ENCODE measurements at regions not wholly inside any gene's neighbourhood (a gene's known extent, or its start where the extent isn't known, plus 50 kb on each side); places are given as distances from the start of the nearest gene placed in this dataset.

DNA sequence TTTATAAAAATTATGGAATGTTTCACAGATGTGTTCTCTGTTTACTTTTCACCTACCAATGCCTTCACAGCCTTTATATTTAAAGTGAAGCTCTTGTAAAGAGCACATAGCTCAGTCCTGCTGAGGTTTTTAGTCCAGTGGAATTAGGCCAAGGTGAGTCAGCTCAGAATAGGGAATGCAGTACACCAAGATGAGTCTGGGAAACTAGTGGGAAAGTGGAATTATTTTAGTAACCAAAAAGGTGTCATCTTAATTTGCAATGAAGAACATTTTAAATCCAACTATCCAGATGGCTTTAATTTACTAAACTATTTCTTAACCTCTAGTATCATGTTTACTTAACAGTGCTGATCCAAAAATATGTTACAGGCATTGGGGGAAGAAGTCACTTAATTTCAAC is 236.3 kb upstream of the CTBP2 start:
- no peaks in the 10 kb centered on the region for H3K36me3 Mint-ChIP-seq
- H3K4me1 Mint-ChIP-seq (ENCODE audit: unreplicated experiment) = peaks cover 20% of the 10 kb centered on the region
- peaks cover 3% of the 10 kb centered on the region for H3K27me3 Mint-ChIP-seq
- no peaks in the 10 kb centered on the region for H3K9me3 Mint-ChIP-seq
- no peak for DNase-seq (ENCODE audit: extremely low spot score, unreplicated experiment)
- no peak overlapping the region for H3K4me3 Mint-ChIP-seq
- no peak overlapping the region for H3K27ac Mint-ChIP-seq
- TF ChIP-seq, protein P1, sequence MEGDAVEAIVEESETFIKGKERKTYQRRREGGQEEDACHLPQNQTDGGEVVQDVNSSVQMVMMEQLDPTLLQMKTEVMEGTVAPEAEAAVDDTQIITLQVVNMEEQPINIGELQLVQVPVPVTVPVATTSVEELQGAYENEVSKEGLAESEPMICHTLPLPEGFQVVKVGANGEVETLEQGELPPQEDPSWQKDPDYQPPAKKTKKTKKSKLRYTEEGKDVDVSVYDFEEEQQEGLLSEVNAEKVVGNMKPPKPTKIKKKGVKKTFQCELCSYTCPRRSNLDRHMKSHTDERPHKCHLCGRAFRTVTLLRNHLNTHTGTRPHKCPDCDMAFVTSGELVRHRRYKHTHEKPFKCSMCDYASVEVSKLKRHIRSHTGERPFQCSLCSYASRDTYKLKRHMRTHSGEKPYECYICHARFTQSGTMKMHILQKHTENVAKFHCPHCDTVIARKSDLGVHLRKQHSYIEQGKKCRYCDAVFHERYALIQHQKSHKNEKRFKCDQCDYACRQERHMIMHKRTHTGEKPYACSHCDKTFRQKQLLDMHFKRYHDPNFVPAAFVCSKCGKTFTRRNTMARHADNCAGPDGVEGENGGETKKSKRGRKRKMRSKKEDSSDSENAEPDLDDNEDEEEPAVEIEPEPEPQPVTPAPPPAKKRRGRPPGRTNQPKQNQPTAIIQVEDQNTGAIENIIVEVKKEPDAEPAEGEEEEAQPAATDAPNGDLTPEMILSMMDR (conservative IDR thresholded peaks at IDR 0.05) = no peak

GRCh38 chr10:125392609-125393008 is 232.2 kb upstream of the CTBP2 start:
- Mint-ChIP-seq H3K9me3 (no peaks in the 10 kb centered on the region), H3K27ac (no peak overlapping the region), H3K36me3 (no peaks in the 10 kb centered on the region), H3K27me3 (peaks cover 4% of the 10 kb centered on the region), H3K4me1 (ENCODE audit: unreplicated experiment) (peaks cover 20% of the 10 kb centered on the region), H3K4me3 (no peak overlapping the region)
- TF ChIP-seq, protein P1 (conservative IDR thresholded peaks at IDR 0.05) = no peak
- DNase-seq (ENCODE audit: extremely low spot score, unreplicated experiment) = no peak

DNA sequence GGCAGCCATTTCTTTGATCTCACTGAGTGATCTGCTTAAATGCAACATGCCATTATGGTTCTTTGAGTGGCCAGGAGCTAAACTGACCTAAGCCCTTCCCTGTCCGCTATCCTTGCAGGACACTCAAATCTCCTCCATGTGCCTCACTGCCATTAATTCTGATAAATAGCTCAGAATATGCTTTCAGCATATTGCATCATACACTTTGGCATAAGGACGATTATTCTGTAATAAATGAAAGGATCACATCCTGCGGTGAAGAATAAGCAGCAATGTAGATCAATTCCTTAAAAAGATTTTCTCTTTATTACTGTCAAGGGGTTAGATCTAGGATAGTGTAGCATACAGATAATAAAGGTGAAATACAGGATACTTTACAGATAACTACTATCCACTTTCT is 231.8 kb upstream of the CTBP2 start:
- H3K27ac Mint-ChIP-seq = no peak overlapping the region
- H3K36me3 Mint-ChIP-seq = no peaks in the 10 kb centered on the region
- TF ChIP-seq, protein P1 (conservative IDR thresholded peaks at IDR 0.05) = no peak
- no peaks in the 10 kb centered on the region for H3K9me3 Mint-ChIP-seq
- DNase-seq (ENCODE audit: extremely low spot score, unreplicated experiment) = no peak
- peaks cover 4% of the 10 kb centered on the region for H3K27me3 Mint-ChIP-seq
- H3K4me3 Mint-ChIP-seq = no peak overlapping the region
- peaks cover 19% of the 10 kb centered on the region for H3K4me1 Mint-ChIP-seq (ENCODE audit: unreplicated experiment)

- H3K9me3 Mint-ChIP-seq = no peaks in the 10 kb centered on the region
- no peaks in the 10 kb centered on the region for H3K36me3 Mint-ChIP-seq
- H3K4me1 Mint-ChIP-seq (ENCODE audit: unreplicated experiment) = peaks cover 12% of the 10 kb centered on the region
- H3K4me3 Mint-ChIP-seq = no peak overlapping the region
- TF ChIP-seq, protein P1 (conservative IDR thresholded peaks at IDR 0.05) = no peak
- H3K27me3 Mint-ChIP-seq = peaks cover 7% of the 10 kb centered on the region
- no peak overlapping the region for H3K27ac Mint-ChIP-seq
- DNase-seq (ENCODE audit: extremely low spot score, unreplicated experiment) = no peak
Observed at GRCh38 chr10:125389648-125390047, 229.3 kb upstream of the CTBP2 start.

- peaks cover 9% of the 10 kb centered on the region for H3K9me3 Mint-ChIP-seq
- TF ChIP-seq, protein P1 (conservative IDR thresholded peaks at IDR 0.05) = no peak
- H3K27me3 Mint-ChIP-seq = peaks cover 16% of the 10 kb centered on the region
- no peak overlapping the region for H3K27ac Mint-ChIP-seq
- DNase-seq (ENCODE audit: extremely low spot score, unreplicated experiment) = no peak
- no peak overlapping the region for H3K4me3 Mint-ChIP-seq
- no peaks in the 10 kb centered on the region for H3K36me3 Mint-ChIP-seq
- no peaks in the 10 kb centered on the region for H3K4me1 Mint-ChIP-seq (ENCODE audit: unreplicated experiment)
Observed at GRCh38 chr10:125379592-125379991, 219.2 kb upstream of the CTBP2 start.

DNA sequence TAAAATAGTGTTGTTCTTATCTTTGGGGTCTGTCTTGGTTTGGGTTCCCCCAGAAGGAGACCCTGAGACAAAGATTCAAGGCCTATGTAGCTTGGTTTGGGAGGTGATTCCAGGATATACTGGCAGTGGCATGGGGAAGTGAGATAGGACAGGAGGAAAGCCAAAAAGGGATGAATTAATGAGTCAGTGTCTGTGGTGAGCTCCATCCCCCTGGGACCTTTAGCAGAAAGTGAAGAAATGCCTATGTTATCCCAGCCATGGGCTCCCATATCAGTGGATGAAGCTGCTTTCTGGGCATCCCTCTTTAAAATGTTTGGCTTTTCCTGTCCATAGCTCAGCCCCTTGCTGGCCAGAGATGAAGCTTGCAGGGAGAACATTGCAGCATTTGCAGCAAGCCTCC is 217.0 kb upstream of the CTBP2 start:
- no peak for DNase-seq (ENCODE audit: extremely low spot score, unreplicated experiment)
- H3K27ac Mint-ChIP-seq = no peak overlapping the region
- H3K9me3 Mint-ChIP-seq = peaks cover 5% of the 10 kb centered on the region
- TF ChIP-seq, protein P1 (conservative IDR thresholded peaks at IDR 0.05) = no peak
- no peaks in the 10 kb centered on the region for H3K36me3 Mint-ChIP-seq
- no peak overlapping the region for H3K4me3 Mint-ChIP-seq
- H3K27me3 Mint-ChIP-seq = peaks cover 13% of the 10 kb centered on the region
- no peaks in the 10 kb centered on the region for H3K4me1 Mint-ChIP-seq (ENCODE audit: unreplicated experiment)

Measured in type B pancreatic cell (in vitro differentiated cells).